B cell (primary cell): ENCODE measurements at regions not wholly inside any gene's neighbourhood (a gene's known extent, or its start where the extent isn't known, plus 50 kb on each side); places are given as distances from the start of the nearest gene placed in this dataset.

Experiments
- EZH2 ChIP-seq: IDR thresholded peaks from 2 replicates; pipeline ENCODE4 v1.6.1; 2012; ENCODE audit warnings: borderline replicate concordance, low read depth, mild to moderate bottlenecking, moderate library complexity, low read length; ENCODE audit not compliant: insufficient read depth, poor library complexity, severe bottlenecking
- TF ChIP-seq, protein P1 (sequence below): fragments of 200-600 bp; IDR thresholded peaks from one replicate; pipeline ENCODE4 v1.8.0; 2022; ENCODE audit warnings: antibody characterized with exemption, mild to moderate bottlenecking

GRCh38 chr6:67506352-67506751, 1128.7 kb upstream of the ADGRB3 start:
- TF ChIP-seq, protein P1, sequence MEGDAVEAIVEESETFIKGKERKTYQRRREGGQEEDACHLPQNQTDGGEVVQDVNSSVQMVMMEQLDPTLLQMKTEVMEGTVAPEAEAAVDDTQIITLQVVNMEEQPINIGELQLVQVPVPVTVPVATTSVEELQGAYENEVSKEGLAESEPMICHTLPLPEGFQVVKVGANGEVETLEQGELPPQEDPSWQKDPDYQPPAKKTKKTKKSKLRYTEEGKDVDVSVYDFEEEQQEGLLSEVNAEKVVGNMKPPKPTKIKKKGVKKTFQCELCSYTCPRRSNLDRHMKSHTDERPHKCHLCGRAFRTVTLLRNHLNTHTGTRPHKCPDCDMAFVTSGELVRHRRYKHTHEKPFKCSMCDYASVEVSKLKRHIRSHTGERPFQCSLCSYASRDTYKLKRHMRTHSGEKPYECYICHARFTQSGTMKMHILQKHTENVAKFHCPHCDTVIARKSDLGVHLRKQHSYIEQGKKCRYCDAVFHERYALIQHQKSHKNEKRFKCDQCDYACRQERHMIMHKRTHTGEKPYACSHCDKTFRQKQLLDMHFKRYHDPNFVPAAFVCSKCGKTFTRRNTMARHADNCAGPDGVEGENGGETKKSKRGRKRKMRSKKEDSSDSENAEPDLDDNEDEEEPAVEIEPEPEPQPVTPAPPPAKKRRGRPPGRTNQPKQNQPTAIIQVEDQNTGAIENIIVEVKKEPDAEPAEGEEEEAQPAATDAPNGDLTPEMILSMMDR, result no peak
- no peak for TF ChIP-seq EZH2
